ELF-1 (cell line): ENCODE measurements at regions not wholly inside any gene's neighbourhood (a gene's known extent, or its start where the extent isn't known, plus 50 kb on each side); places are given as distances from the start of the nearest gene placed in this dataset.

Experiments
- DNase-seq: peaks from one replicate; pipeline ENCODE4 v3.0.0-alpha.2; 2016; ENCODE audit warnings: low read depth, low spot score

- DNase-seq: no peak
These were observed 607.3 kb downstream of the NCAM2 start for GRCh38 chr21:21605521-21605920.

GRCh38 chr21:21606041-21606440, 607.8 kb downstream of the NCAM2 start:
- no peak for DNase-seq

GRCh38 chr21:21612466-21612865, 614.3 kb downstream of the NCAM2 start:
- DNase-seq: no peak

GRCh38 chr21:21614966-21615365, 616.8 kb downstream of the NCAM2 start:
- no peak for DNase-seq

GRCh38 chr21:21622460-21623234, 624.4 kb downstream of the NCAM2 start:
- DNase-seq: no peak

GRCh38 chr21:21624674-21625073, 626.5 kb downstream of the NCAM2 start:
- DNase-seq: no peak

- DNase-seq: no peak
These were observed 633.8 kb downstream of the NCAM2 start for GRCh38 chr21:21631961-21632360.

GRCh38 chr21:21632926-21633325, 634.7 kb downstream of the NCAM2 start:
- no peak for DNase-seq

GRCh38 chr21:21661741-21662140, 663.5 kb downstream of the NCAM2 start:
- no peak for DNase-seq

- no peak for DNase-seq
These were observed 664.6 kb downstream of the NCAM2 start for GRCh38 chr21:21662776-21663175.

GRCh38 chr21:21664871-21665270, 666.7 kb downstream of the NCAM2 start:
- DNase-seq: no peak

GRCh38 chr21:21666689-21667088, 668.5 kb downstream of the NCAM2 start:
- DNase-seq: no peak

GRCh38 chr21:21668198-21668597, 670.0 kb downstream of the NCAM2 start:
- no peak for DNase-seq

GRCh38 chr21:21673959-21674358, 675.8 kb downstream of the NCAM2 start:
- no peak for DNase-seq

GRCh38 chr21:21675601-21676000, 677.4 kb downstream of the NCAM2 start:
- no peak for DNase-seq

GRCh38 chr21:21682172-21682571, 684.0 kb downstream of the NCAM2 start:
- no peak for DNase-seq

- peak; percentile 7 for DNase-seq
These were observed 690.7 kb downstream of the NCAM2 start for GRCh38 chr21:21688889-21689288.

- DNase-seq: no peak
These were observed 692.0 kb downstream of the NCAM2 start for GRCh38 chr21:21690068-21690665.

- DNase-seq: no peak
These were observed 714.7 kb downstream of the NCAM2 start for GRCh38 chr21:21712748-21713520.

GRCh38 chr21:21713651-21714180, 715.5 kb downstream of the NCAM2 start:
- DNase-seq: no peak

- no peak for DNase-seq
These were observed 716.2 kb downstream of the NCAM2 start for GRCh38 chr21:21714426-21714825.

- no peak for DNase-seq
These were observed 717.2 kb downstream of the NCAM2 start for GRCh38 chr21:21715266-21715969.
